Posterior cingulate gyrus (tissue), 11 donors: ENCODE measurements at regions not wholly inside any gene's neighbourhood (a gene's known extent, or its start where the extent isn't known, plus 50 kb on each side); places are given as distances from the start of the nearest gene placed in this dataset.
A peak's percentile ranks its signal among the peaks of the same experiment; 100 is the strongest.

Experiments
- DNase-seq, 10 donors: peaks; one replicate each; pipeline versions ENCODE4 v3.0.0 to v3.0.0-alpha.2; 2020 to 2021; ENCODE audit warnings: mixed read lengths in 3 of 10
- intact Hi-C: fragments of 100-400 bp; cut with DNase I; formaldehyde crosslinking; loops from one replicate; pipeline ENCODE4 v1.15.1; 2023

DNA sequence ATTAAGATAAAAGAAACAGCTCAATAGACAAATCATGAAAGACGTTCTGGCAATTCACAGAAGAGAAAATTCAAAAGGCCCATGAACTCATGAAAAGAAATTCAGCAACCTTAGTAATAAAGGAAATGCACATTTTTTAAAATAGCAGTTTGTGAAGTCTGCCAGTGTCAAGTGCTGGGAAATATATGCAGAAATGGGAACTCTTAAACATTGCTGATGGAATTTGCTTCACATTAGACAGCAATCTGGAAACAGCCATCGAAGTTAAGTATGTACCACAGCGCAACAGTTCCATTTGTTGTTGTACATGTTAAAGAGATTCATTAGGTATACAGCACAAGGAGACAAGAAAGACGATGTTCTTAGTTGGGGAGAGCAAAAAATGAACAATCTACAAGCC lies 319.4 kb upstream of the SALL1 start:
- intact Hi-C loops = no loop called here

GRCh38 chr16:51464996-51465395 lies 313.9 kb upstream of the SALL1 start:
- intact Hi-C loops = no loop called here
- no peak for DNase-seq

More for the DNA sequence above, 319.4 kb upstream of the SALL1 start:
- DNase-seq = no peak

GRCh38 chr16:51461255-51461654 lies 310.2 kb upstream of the SALL1 start:
- DNase-seq = no peak
- intact Hi-C loops = no loop called here

- no peak for DNase-seq
- intact Hi-C loops = no loop called here
Measured at GRCh38 chr16:51458356-51459140, 307.5 kb upstream of the SALL1 start.

DNA sequence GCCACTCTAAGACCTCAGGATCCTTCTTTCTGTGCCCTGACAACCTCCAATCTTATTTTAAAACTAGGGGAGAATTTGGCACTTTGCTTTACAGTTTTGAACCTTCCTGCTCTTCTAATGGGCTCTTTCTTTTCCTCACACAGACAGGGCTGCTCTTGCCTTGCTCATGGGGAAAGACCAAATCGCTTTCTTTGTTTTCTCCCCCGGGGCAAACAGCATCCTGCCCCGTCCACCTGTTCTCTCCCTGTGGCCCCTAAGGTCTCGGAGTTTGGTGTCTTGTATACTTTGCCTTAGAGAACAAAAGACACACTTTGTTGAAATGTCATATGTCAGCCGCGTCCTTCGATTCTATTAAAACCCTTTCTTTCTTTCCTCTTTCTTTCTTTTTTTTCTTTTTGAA lies 306.7 kb upstream of the SALL1 start:
- no peak for DNase-seq
- intact Hi-C loops = no loop called here

- intact Hi-C loops = no loop called here
- no peak for DNase-seq
Measured at GRCh38 chr16:51455398-51455797, 304.3 kb upstream of the SALL1 start.

DNA sequence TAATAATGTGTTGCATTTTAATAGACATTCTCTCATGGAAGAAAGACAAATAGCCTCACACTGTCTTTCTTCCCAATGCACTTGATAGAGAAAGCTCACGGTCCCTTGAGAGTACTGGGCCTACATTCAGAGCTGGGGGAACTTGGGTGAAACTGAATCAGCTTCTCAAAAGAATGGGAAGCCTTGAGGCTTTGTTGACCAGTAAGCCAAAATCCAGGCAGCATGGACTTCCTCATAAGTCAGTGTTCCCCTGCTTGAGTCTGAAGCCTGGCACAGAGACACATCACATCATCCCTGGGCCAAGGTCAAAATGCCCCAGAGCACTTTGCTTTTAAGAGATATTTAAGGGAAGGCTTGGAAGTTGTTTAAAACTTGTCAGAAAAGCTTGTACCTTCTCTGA lies 302.2 kb upstream of the SALL1 start:
- intact Hi-C loops = no loop called here
- no peak for DNase-seq

DNA sequence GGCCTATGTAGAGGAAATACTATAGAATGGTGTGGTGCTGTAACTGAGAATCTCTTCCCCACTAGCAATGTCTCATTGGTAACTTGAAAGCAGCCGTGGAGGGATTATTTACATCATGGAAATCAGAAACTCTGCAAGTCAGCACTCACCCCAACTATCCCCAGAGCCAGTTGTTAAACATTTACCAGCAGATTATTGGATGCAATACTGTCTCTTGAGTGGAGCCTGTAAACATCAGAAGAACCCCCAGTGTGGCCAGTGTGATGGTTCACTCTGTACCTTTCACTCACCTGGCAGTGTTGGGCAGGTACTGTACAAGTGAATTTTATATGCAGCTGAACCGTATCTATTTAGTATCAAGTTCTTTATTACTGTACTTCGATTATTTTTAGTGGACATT lies 299.8 kb upstream of the SALL1 start:
- intact Hi-C loops = no loop called here
- DNase-seq = no peak

DNA sequence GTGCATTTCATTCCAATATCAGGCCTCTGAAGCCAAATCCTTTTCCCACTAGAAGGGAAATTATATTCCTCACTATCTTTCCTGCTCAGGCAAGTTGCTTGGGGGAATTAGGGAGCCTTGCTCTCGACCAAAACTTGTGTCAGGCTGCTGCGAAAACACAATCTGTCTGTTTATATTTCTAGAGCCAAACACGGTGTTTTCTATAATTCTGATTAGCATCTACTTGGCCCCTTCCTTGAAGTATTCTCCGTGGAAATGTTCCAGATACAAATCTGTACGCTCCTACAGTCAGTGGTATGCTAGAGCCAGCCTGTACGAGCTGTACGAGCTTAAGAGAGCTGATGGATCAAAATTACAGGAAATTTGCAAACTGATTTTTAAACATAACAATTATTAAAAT lies 299.3 kb upstream of the SALL1 start:
- no peak for DNase-seq
- intact Hi-C loops = no loop called here

DNA sequence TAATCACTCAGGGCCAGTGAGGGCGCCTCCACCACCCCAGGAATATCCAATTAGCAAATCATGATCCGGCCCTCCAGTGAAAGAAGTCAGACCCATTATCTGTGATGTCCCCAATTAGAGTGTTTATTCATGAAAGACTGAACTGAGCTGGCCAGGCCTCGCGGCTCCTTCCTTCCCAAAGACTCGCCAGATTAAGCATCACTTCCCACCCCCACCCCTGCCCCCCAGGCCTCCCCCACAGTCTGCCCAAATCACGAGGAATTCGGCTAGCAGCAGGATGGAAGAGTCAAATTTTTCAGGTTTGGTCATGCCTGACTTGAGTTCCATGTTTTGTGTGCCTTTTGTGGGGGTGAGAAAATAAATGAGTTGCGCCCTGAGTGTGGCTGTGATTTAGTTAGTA lies 298.4 kb upstream of the SALL1 start:
- intact Hi-C loops = no loop called here
- no peak for DNase-seq

DNA sequence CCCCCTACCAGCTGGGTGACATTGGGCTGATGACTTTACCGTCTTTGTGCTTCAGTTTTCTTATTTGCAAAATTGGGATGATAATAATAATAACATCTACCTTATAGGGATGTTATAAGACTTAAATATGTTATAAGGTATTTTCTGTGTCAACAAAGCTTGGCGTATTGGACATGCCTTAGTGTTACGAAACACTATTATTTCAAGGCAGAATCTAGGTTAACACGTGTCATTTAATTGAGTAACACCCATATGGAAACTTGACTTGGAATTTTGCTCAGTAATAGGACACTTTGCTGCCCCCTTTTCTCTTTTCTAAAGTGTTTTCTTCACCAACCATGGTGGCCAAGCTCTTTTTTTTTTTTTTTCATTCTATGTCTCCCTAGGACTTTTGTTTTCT lies 294.2 kb upstream of the SALL1 start:
- intact Hi-C loops = no loop called here
- no peak for DNase-seq

DNA sequence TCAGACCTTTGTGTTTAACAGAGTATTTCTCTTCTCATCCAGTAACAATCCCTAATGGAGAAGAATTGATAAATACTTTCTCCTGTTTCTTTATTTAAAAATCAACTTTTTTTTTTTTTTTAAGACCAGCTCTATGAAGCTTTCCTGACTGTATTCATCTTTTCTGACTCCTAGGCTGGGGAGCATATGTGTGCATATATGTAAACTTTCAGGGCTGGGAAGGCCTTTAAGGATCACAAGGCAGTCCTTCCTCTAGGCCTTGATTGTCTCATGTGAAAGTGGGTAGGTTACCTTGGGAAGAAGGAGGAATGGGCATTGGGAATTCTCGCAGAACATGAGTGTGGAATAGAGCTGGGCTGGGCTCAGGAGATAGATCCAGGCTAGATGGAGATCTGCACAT lies 292.9 kb upstream of the SALL1 start:
- intact Hi-C loops = loop anchor here (5.0 kb wide), 1 partner anchor 292 kb away; the partner anchor contains the start of gene SALL1
- DNase-seq = no peak

- intact Hi-C loops = loop anchor here (5.0 kb wide), 1 partner anchor 290 kb away; the partner anchor contains the start of gene SALL1
- no peak for DNase-seq
Measured at GRCh38 chr16:51442141-51442870, 291.2 kb upstream of the SALL1 start.

DNA sequence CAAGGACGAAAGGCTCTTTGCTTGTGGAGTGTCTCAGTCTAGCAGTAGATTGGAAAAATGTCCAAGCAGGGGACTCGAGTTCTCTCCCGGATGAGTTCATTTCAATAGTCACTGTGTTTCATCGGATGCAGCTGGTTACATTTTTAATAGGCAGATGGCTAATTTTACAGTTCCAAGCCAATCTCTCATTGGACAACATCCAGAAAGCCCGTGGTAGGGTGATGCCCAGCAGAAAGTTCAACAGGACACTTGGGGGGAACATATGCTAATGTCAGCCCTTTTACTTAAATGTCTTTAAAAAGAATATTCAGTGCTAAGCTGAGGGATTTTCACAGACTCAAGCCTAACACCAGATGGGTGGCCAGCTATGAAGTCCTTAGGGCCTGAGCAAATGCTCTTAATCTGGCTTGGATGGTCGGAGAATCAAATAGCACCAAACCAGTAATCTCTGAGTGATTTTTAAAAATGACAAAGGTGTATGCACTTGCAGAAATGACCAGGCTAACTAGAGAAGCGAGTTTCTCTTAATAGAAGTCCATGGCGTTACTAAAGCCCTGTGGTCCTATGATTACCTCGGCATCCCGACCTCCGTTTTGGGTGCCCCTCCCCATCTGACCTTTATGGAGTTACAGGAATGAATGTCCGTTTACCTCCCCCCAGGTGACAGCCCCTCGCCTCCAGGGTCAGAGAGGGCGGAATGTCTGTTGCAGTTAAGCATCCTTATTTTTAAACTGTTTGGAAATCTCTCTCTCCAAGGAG lies 289.2 kb upstream of the SALL1 start:
- DNase-seq = peak in 3 of 10 donors; percentile 3 to 34 (median 27)
- intact Hi-C loops = loop anchor here (5.0 kb wide), 1 partner anchor 288 kb away; the partner anchor contains the start of gene SALL1

GRCh38 chr16:51439271-51439670 lies 288.2 kb upstream of the SALL1 start:
- intact Hi-C loops = no loop called here
- DNase-seq = no peak

DNA sequence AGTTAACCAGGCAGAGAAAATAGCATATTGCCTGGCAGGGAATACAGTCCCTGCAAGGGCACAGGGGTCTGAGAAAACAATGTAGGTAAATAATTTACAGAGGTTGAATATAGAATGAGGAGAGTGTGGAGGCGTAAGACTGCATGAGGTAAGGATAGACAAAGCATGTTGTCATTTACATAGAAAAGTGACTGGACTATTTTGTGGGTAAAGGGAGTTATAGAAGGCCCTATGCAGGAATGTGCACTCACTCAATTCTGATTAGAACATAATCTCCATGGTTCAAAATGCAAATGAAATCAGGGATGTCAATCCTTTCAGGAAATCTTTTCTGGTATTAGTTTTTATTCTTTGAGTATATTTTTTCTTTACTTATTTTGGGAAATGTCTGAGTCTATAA lies 285.7 kb upstream of the SALL1 start:
- intact Hi-C loops = no loop called here

DNA sequence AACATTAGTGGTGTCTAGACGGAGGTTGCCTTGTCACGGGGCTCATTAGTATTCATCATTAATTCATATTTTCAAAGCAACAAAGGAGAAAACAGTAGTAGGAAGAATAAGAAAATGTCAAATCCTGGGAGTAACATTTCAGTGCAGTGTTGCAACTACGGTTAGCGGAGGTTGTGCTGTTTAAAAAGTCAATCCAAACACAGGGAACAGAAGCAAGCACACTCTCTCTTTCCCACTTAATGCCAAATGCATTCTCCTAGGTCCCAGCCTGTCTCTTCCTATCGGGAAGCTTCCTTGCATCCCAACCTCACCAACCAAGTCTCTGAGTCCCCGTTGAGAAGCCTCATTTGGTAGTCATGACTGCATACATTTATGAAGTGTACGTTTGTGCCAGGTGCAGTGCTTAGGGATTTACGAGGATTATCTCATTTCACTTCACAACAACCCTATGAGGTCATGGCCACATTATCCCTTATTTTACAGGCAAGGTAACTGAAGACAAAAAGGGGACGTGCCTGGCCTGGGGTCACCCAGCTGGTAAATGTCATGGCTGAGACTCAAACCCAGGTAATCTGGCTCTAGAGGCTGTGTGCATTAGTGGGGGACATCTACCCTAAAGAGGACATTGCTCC lies 283.6 kb upstream of the SALL1 start:
- DNase-seq = no peak
- intact Hi-C loops = no loop called here

More for the DNA sequence above, 285.7 kb upstream of the SALL1 start:
- no peak for DNase-seq

DNA sequence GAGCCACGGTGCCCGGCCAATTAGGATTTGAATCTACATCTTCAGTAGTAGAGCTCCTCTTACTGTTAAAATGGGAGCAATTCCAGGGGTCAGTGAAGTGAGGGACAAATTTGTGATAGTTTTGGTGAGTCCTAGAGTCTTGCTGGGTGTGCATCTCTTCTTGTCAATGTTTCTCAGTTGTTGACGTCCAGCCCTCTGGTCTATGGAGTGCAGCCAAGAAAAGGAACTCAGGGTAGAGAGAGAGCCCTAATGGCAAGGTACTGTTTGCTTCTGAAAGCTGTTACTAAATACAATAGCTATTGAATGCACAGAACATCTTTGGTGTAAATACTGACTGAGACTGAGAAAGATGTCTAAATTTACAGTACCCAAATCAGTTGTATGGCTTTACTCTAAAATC lies 282.5 kb upstream of the SALL1 start:
- intact Hi-C loops = no loop called here
- no peak for DNase-seq

- intact Hi-C loops = no loop called here
- DNase-seq = peak in 5 of 10 donors; percentile 18 to 84 (median 43)
Measured at GRCh38 chr16:51431517-51432241, 280.6 kb upstream of the SALL1 start.
